Muscle of arm (tissue), 1 donor: ENCODE measurements at regions not wholly inside any gene's neighbourhood (a gene's known extent, or its start where the extent isn't known, plus 50 kb on each side); places are given as distances from the start of the nearest gene placed in this dataset.
A peak's percentile ranks its signal among the peaks of the same experiment; 100 is the strongest.
"Not testable (repeated sequence)": the region's sequence is repeated elsewhere in the genome, so short reads cannot be mapped to it uniquely, and the experiment has no call there.

Experiments
- DNase-seq: peaks from one replicate; pipeline ENCODE4 v3.0.0-alpha.2; 2013

- no peak for DNase-seq
These were observed 512.3 kb downstream of the ZNF385D start for GRCh38 chr3:21238661-21239060.

- no peak for DNase-seq
These were observed 513.4 kb downstream of the ZNF385D start for GRCh38 chr3:21237638-21238037.

- DNase-seq, result no peak
These were observed 515.5 kb downstream of the ZNF385D start for GRCh38 chr3:21235491-21235890.

GRCh38 chr3:21234933-21235332 lies 516.1 kb downstream of the ZNF385D start:
- DNase-seq, result no peak

GRCh38 chr3:21229426-21230135 lies 521.4 kb downstream of the ZNF385D start:
- DNase-seq, result no peak

GRCh38 chr3:21226086-21226485 lies 524.9 kb downstream of the ZNF385D start:
- DNase-seq, result no peak

GRCh38 chr3:21220944-21221343 lies 530.1 kb downstream of the ZNF385D start:
- DNase-seq, result no peak

- no peak for DNase-seq
These were observed 534.4 kb downstream of the ZNF385D start for GRCh38 chr3:21216598-21216997.

GRCh38 chr3:21204122-21204521 lies 546.9 kb downstream of the ZNF385D start:
- DNase-seq, result not testable (repeated sequence)

GRCh38 chr3:21195203-21195602 lies 555.8 kb downstream of the ZNF385D start:
- DNase-seq, result no peak

- DNase-seq, result not testable (repeated sequence)
These were observed 557.0 kb downstream of the ZNF385D start for GRCh38 chr3:21194036-21194435.

- DNase-seq, result no peak
These were observed 562.6 kb downstream of the ZNF385D start for GRCh38 chr3:21188459-21188858.

- DNase-seq, result no peak
These were observed 565.1 kb downstream of the ZNF385D start for GRCh38 chr3:21185816-21186314.

GRCh38 chr3:21174461-21174860 lies 576.5 kb downstream of the ZNF385D start:
- no peak for DNase-seq

GRCh38 chr3:21170964-21171363 lies 580.0 kb downstream of the ZNF385D start:
- DNase-seq, result no peak

GRCh38 chr3:21169948-21170347 lies 581.1 kb downstream of the ZNF385D start:
- peak; percentile 75 for DNase-seq

- DNase-seq, result no peak
These were observed 582.5 kb downstream of the ZNF385D start for GRCh38 chr3:21168471-21168870.

GRCh38 chr3:21163956-21164355 lies 587.1 kb downstream of the ZNF385D start:
- DNase-seq, result no peak

- DNase-seq, result no peak
These were observed 591.5 kb downstream of the ZNF385D start for GRCh38 chr3:21159543-21159906.

GRCh38 chr3:21158861-21159542 lies 592.0 kb downstream of the ZNF385D start:
- DNase-seq, result no peak

- no peak for DNase-seq
These were observed 596.1 kb downstream of the ZNF385D start for GRCh38 chr3:21154911-21155310.

- DNase-seq, result no peak
These were observed 598.5 kb downstream of the ZNF385D start for GRCh38 chr3:21152555-21152954.

GRCh38 chr3:21142949-21143348 lies 608.1 kb downstream of the ZNF385D start:
- DNase-seq, result no peak

- no peak for DNase-seq
These were observed 609.0 kb downstream of the ZNF385D start for GRCh38 chr3:21142031-21142430.
